ENCODE measurements at regions not wholly inside any gene's neighbourhood (a gene's known extent, or its start where the extent isn't known, plus 50 kb on each side); places are given as distances from the start of the nearest gene placed in this dataset.

DNA sequence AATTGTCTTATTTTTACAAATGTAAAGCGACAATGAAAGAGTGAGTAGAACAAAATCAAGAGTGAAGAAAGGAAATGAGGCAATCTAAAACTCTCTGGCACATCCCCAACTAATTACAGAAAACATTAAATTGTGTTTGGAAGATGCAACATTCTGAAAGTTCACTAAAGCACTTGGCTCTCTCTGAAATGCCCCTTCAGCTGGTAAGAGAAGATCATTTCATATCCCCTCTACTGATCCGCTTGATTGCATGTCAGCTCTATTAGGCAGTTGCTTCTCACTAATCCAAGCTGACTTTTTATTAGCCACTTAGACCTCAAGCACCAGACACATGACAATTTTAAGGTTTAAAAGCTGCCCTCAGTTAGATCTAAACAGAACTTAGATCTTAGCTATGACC, 262.8 kb upstream of the PRMT6 start:
- Histone ChIP-seq H3K4me3 (ENCODE audit: extremely low read depth, insufficient read depth, low read length, poor library complexity, severe bottlenecking) (no peak overlapping the region), H3K9me3 (ENCODE audit: control insufficient read depth, low read length) (no peaks in the 10 kb centered on the region), H3K27ac (ENCODE audit: low read depth, low read length, severe bottlenecking) (no peak overlapping the region), H3K36me3 (ENCODE audit: control insufficient read depth, insufficient read depth, low read length) (no peaks in the 10 kb centered on the region), H3K4me1 (ENCODE audit: control insufficient read depth, insufficient read depth, low read length, poor library complexity, severe bottlenecking) (no peaks in the 10 kb centered on the region)
- 91 to 100% methylated on average over 1 of the region's 2 CpGs for WGBS, 2 experiments (ENCODE audit: insufficient coverage in 2 of 2)

- Histone ChIP-seq H3K4me3 (ENCODE audit: extremely low read depth, insufficient read depth, low read length, poor library complexity, severe bottlenecking) (no peak overlapping the region), H3K4me1 (ENCODE audit: control insufficient read depth, insufficient read depth, low read length, poor library complexity, severe bottlenecking) (no peaks in the 10 kb centered on the region), H3K9me3 (ENCODE audit: control insufficient read depth, low read length) (no peaks in the 10 kb centered on the region), H3K36me3 (ENCODE audit: control insufficient read depth, insufficient read depth, low read length) (no peaks in the 10 kb centered on the region), H3K27ac (ENCODE audit: low read depth, low read length, severe bottlenecking) (no peak overlapping the region)
- WGBS, 2 experiments (ENCODE audit: insufficient coverage in 2 of 2), result 78 to 95% methylated on average over 3 of the region's 4 CpGs
These were observed 257.5 kb upstream of the PRMT6 start for GRCh38 chr1:106798991-106799390.

DNA sequence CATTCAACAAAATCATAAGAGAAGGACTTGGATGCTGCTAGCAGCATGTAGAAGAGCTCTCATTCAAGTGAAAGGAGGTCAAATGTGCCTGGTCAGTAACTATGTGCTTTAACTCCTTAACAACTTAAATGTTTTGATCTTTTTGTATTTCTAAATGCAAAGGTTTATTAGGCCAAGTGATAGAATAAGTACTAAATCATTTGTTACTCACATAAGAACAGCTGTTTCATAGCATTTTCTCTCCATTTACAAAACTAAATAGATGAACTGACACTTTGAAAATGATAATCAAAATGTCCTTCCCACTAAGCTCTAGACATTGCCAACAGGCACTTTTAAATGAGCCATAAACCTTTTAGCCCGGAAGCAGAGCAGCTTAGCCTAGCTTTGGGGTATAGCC, 254.3 kb upstream of the PRMT6 start:
- Histone ChIP-seq H3K36me3 (ENCODE audit: control insufficient read depth, insufficient read depth, low read length) (no peaks in the 10 kb centered on the region), H3K9me3 (ENCODE audit: control insufficient read depth, low read length) (no peaks in the 10 kb centered on the region), H3K4me1 (ENCODE audit: control insufficient read depth, insufficient read depth, low read length, poor library complexity, severe bottlenecking) (no peaks in the 10 kb centered on the region), H3K4me3 (ENCODE audit: extremely low read depth, insufficient read depth, low read length, poor library complexity, severe bottlenecking) (no peak overlapping the region), H3K27ac (ENCODE audit: low read depth, low read length, severe bottlenecking) (no peak overlapping the region)
- no CpG with 5 or more reads among the region's 1 CpG for WGBS, 2 experiments (ENCODE audit: insufficient coverage in 2 of 2)

DNA sequence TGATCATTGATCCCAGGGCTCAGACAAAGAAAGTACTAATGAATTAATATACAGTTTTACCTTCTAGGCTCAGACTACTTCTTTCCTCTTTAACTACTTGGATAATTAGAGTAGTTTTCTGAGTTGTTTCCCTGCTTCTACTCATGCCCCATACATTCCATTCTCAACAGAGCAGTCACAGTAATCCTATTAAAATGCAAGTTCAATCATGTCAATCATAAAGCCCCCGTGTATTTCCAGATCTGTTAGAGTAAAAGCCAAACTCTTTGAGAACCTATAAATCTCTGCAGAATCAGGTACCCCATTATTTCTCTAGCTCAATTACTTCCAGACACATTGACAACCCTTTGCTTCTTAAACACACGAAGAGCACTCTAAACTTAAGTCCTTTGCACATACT, 242.1 kb upstream of the PRMT6 start:
- no peak overlapping the region for H3K4me3 ChIP-seq (ENCODE audit: extremely low read depth, insufficient read depth, low read length, poor library complexity, severe bottlenecking)
- no peaks in the 10 kb centered on the region for H3K4me1 ChIP-seq (ENCODE audit: control insufficient read depth, insufficient read depth, low read length, poor library complexity, severe bottlenecking)
- no peaks in the 10 kb centered on the region for H3K36me3 ChIP-seq (ENCODE audit: control insufficient read depth, insufficient read depth, low read length)
- WGBS, 2 experiments (ENCODE audit: insufficient coverage in 2 of 2), result 71 to 75% methylated on average over 2 of the region's 2 CpGs
- H3K27ac ChIP-seq (ENCODE audit: low read depth, low read length, severe bottlenecking), result no peak overlapping the region
- H3K9me3 ChIP-seq (ENCODE audit: control insufficient read depth, low read length), result no peaks in the 10 kb centered on the region

DNA sequence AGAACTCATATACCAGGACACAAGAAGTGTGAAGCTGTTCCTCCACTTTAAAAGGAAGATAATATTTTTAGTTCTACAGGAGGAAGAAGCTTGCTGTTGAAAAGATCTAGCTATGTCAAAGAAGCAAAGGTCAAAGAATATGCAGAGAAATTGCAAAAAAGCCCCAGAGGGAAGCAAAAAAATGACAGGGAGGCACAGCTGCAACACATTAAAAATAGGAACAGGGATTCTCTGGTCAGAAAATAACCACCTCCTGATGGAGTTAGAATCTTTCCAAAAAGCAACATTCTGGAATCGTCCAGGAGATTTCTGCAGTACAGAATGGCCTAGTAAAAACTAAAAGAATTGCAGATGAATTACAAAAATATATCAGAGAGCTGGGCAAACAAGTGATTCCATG, 238.9 kb upstream of the PRMT6 start:
- no peaks in the 10 kb centered on the region for H3K9me3 ChIP-seq (ENCODE audit: control insufficient read depth, low read length)
- no peak overlapping the region for H3K4me3 ChIP-seq (ENCODE audit: extremely low read depth, insufficient read depth, low read length, poor library complexity, severe bottlenecking)
- 83% methylated on average over 1 of the region's 1 CpG; no CpG with 5 or more reads in 1 of the 2 experiments for WGBS, 2 experiments (ENCODE audit: insufficient coverage in 2 of 2)
- no peaks in the 10 kb centered on the region for H3K36me3 ChIP-seq (ENCODE audit: control insufficient read depth, insufficient read depth, low read length)
- no peak overlapping the region for H3K27ac ChIP-seq (ENCODE audit: low read depth, low read length, severe bottlenecking)
- no peaks in the 10 kb centered on the region for H3K4me1 ChIP-seq (ENCODE audit: control insufficient read depth, insufficient read depth, low read length, poor library complexity, severe bottlenecking)

DNA sequence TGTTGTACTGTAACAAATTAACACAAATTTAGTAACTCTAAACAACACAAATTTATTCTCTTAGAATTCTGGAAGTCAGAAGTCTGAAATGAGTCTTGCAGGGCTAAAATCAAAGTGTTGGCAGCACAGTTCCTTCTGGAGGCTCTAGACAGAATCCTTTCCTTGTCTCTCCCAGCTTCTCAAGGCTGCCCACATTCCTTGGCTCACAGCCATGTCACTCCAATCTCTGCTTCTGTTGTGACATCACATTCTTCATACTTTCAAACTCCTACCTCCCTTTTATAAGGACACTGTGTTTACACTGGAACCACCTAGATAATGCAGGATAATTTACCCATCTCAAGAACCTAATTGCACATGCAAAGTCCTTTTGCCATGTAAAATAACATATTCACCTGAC, 225.0 kb upstream of the PRMT6 start:
- Histone ChIP-seq H3K9me3 (ENCODE audit: control insufficient read depth, low read length) (no peaks in the 10 kb centered on the region), H3K27ac (ENCODE audit: low read depth, low read length, severe bottlenecking) (no peak overlapping the region), H3K4me1 (ENCODE audit: control insufficient read depth, insufficient read depth, low read length, poor library complexity, severe bottlenecking) (no peaks in the 10 kb centered on the region), H3K36me3 (ENCODE audit: control insufficient read depth, insufficient read depth, low read length) (no peaks in the 10 kb centered on the region), H3K4me3 (ENCODE audit: extremely low read depth, insufficient read depth, low read length, poor library complexity, severe bottlenecking) (no peak overlapping the region)

- Histone ChIP-seq H3K9me3 (ENCODE audit: control insufficient read depth, low read length) (no peaks in the 10 kb centered on the region), H3K27ac (ENCODE audit: low read depth, low read length, severe bottlenecking) (no peak overlapping the region), H3K4me1 (ENCODE audit: control insufficient read depth, insufficient read depth, low read length, poor library complexity, severe bottlenecking) (no peaks in the 10 kb centered on the region), H3K36me3 (ENCODE audit: control insufficient read depth, insufficient read depth, low read length) (no peaks in the 10 kb centered on the region), H3K4me3 (ENCODE audit: extremely low read depth, insufficient read depth, low read length, poor library complexity, severe bottlenecking) (no peak overlapping the region)
- WGBS, 2 experiments (ENCODE audit: insufficient coverage in 2 of 2), result no CpG with 5 or more reads among the region's 2 CpGs
These were observed 219.8 kb upstream of the PRMT6 start for GRCh38 chr1:106836708-106837107.

DNA sequence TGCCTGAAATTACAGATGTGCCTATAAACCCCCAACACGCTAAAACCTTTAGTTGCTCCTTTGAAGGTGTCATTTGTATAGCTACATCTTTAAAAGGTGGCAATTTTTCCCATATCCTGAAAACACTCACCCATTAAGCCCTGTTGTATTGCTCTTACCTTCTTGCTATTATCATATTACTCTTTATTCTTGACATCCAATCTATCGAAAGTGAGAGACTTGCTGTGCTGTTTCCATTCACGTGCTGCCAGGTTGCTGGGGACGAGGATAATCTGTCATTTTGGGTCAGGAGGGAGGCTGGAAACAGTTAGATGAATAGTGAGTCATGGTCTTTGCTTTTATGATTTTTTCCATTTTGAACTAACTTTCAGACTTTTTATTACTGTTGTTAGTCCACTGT, 213.0 kb upstream of the PRMT6 start:
- no peaks in the 10 kb centered on the region for H3K4me1 ChIP-seq (ENCODE audit: control insufficient read depth, insufficient read depth, low read length, poor library complexity, severe bottlenecking)
- H3K27ac ChIP-seq (ENCODE audit: low read depth, low read length, severe bottlenecking), result no peak overlapping the region
- no peak overlapping the region for H3K4me3 ChIP-seq (ENCODE audit: extremely low read depth, insufficient read depth, low read length, poor library complexity, severe bottlenecking)
- WGBS, 2 experiments (ENCODE audit: insufficient coverage in 2 of 2), result no CpG with 5 or more reads among the region's 4 CpGs
- no peaks in the 10 kb centered on the region for H3K36me3 ChIP-seq (ENCODE audit: control insufficient read depth, insufficient read depth, low read length)
- H3K9me3 ChIP-seq (ENCODE audit: control insufficient read depth, low read length), result no peaks in the 10 kb centered on the region

DNA sequence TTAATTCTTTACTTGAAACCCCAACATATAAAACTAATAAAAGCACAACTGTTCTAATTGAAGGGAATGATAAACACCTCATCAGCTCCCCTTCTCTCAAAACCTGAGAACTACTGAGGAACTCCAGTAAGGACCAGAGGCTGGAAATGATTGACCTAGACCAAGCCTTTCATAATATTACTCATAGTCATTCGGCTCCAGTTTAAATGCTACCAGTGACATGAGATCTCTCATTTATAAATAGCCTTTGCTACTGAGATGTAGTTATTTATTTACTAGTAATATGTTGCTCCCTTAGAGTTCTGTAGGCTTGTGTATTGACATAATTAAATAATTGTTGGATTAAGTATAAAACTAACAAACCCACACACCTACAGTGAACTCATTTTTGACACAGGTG, 209.8 kb upstream of the PRMT6 start:
- Histone ChIP-seq H3K27ac (ENCODE audit: low read depth, low read length, severe bottlenecking) (no peak overlapping the region), H3K36me3 (ENCODE audit: control insufficient read depth, insufficient read depth, low read length) (no peaks in the 10 kb centered on the region), H3K9me3 (ENCODE audit: control insufficient read depth, low read length) (no peaks in the 10 kb centered on the region), H3K4me1 (ENCODE audit: control insufficient read depth, insufficient read depth, low read length, poor library complexity, severe bottlenecking) (no peaks in the 10 kb centered on the region), H3K4me3 (ENCODE audit: extremely low read depth, insufficient read depth, low read length, poor library complexity, severe bottlenecking) (no peak overlapping the region)
- no CpG with 5 or more reads among the region's 1 CpG for whole genome bisulfite sequencing, 2 experiments (ENCODE audit: insufficient coverage in 2 of 2)

DNA sequence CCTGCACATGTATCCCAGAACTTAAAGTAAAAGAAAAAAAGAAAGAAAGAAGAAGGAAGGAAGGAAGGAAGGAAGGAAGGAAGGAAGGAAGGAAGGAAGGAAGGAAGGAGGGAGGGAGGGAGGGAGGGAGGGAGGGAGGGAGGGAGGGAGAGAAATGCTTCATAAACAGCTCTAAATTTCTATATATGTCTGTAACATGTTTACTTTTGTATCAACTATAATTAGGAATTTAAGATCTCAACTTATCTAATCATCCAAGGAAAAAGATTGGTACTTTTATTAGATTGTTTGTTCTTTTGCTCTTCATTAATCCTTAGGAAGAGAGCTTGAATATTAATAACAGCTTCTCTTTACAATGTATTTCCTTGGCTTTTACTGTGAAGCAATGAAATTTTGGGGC, 195.4 kb upstream of the PRMT6 start:
- no peaks in the 10 kb centered on the region for H3K36me3 ChIP-seq (ENCODE audit: control insufficient read depth, insufficient read depth, low read length)
- no peaks in the 10 kb centered on the region for H3K4me1 ChIP-seq (ENCODE audit: control insufficient read depth, insufficient read depth, low read length, poor library complexity, severe bottlenecking)
- H3K27ac ChIP-seq (ENCODE audit: low read depth, low read length, severe bottlenecking), result no peak overlapping the region
- no peaks in the 10 kb centered on the region for H3K9me3 ChIP-seq (ENCODE audit: control insufficient read depth, low read length)
- no peak overlapping the region for H3K4me3 ChIP-seq (ENCODE audit: extremely low read depth, insufficient read depth, low read length, poor library complexity, severe bottlenecking)

DNA sequence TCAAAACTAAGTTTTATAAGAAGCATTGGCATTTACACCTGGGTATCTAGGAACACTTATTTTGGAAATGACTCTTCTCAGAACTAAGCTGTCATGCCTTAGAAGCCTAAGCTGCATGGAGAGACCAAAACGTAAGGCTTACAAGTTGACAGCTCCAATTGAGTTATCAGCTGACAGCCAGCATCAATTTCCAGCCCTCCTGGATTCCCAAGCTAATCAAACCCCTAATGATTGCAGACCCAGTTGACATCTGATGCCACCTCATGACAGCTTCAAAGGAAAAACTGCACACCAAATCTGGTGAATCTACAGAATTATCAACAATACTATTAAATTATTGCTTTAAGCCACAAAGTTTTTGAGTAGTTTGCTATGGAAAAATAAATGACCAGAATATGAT, 187.6 kb upstream of the PRMT6 start:
- Histone ChIP-seq H3K27ac (ENCODE audit: low read depth, low read length, severe bottlenecking) (no peak overlapping the region), H3K4me3 (ENCODE audit: extremely low read depth, insufficient read depth, low read length, poor library complexity, severe bottlenecking) (no peak overlapping the region), H3K4me1 (ENCODE audit: control insufficient read depth, insufficient read depth, low read length, poor library complexity, severe bottlenecking) (no peaks in the 10 kb centered on the region), H3K36me3 (ENCODE audit: control insufficient read depth, insufficient read depth, low read length) (no peaks in the 10 kb centered on the region), H3K9me3 (ENCODE audit: control insufficient read depth, low read length) (no peaks in the 10 kb centered on the region)
- 60 to 67% methylated on average over 1 of the region's 1 CpG for WGBS, 2 experiments (ENCODE audit: insufficient coverage in 2 of 2)

DNA sequence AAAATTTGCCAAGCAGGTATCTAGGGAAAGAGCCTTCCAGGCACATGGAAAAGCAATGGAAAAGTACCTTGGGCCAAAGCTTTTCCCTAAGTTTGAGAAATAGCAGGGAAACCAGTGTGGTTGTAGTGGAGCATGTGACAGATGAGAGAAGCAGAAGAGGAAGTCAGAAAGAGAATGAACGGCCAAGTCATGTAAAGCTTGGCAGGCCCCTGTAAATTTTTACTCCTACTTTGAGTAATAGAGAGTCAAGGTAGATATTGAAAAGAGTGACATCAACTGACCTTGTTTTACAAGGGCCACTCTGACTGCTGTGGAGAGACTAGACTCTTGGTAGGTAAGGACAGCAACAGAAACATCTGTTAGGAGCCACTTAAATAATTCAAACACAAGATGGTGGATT, 180.9 kb upstream of the PRMT6 start:
- H3K9me3 ChIP-seq (ENCODE audit: control insufficient read depth, low read length), result no peaks in the 10 kb centered on the region
- no peak overlapping the region for H3K4me3 ChIP-seq (ENCODE audit: extremely low read depth, insufficient read depth, low read length, poor library complexity, severe bottlenecking)
- H3K36me3 ChIP-seq (ENCODE audit: control insufficient read depth, insufficient read depth, low read length), result no peaks in the 10 kb centered on the region
- H3K4me1 ChIP-seq (ENCODE audit: control insufficient read depth, insufficient read depth, low read length, poor library complexity, severe bottlenecking), result no peaks in the 10 kb centered on the region
- WGBS, 2 experiments (ENCODE audit: insufficient coverage in 2 of 2), result 50 to 56% methylated on average over 1 of the region's 1 CpG
- H3K27ac ChIP-seq (ENCODE audit: low read depth, low read length, severe bottlenecking), result no peak overlapping the region
